Stimulated activated CD8-positive, alpha-beta memory T cell treated with anti-CD3 and anti-CD28 coated beads, Interleukin-2, amount 100 ng/mL, for 1 hour (primary cell): ENCODE measurements at regions not wholly inside any gene's neighbourhood (a gene's known extent, or its start where the extent isn't known, plus 50 kb on each side); places are given as distances from the start of the nearest gene placed in this dataset.
"Not testable (repeated sequence)": the region's sequence is repeated elsewhere in the genome, so short reads cannot be mapped to it uniquely, and the experiment has no call there.

ENCODE experiments used
- DNase-seq, 2 donors: peaks; one replicate each; pipeline ENCODE4 v3.0.0-alpha.2; 2020; ENCODE audit warnings: low read depth in 2 of 2

GRCh38 chr12:75683220-75683619 lies 171.8 kb upstream of the KRR1 start:
- no peak for DNase-seq

DNA sequence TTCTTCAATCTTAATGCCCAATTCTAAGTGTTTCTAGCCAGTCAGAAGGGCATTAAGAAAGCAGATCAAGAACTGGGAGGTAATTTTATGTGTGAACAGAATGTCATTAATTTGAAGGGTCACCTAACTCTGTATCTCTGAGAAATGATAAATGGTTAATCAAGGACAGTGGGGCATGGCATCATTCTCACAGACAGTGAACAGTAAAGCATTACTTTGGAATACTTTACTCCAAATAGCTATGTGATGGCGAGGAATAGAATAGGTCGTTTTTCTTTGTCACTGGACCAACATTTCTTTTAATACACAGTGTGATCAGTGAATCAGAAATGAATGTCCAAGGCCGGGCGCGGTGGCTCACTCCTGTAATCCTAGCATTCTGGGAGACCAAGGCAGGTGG lies 166.1 kb upstream of the KRR1 start:
- DNase-seq: no peak

- no peak for DNase-seq
These were observed 163.0 kb upstream of the KRR1 start for GRCh38 chr12:75674393-75674792.

DNA sequence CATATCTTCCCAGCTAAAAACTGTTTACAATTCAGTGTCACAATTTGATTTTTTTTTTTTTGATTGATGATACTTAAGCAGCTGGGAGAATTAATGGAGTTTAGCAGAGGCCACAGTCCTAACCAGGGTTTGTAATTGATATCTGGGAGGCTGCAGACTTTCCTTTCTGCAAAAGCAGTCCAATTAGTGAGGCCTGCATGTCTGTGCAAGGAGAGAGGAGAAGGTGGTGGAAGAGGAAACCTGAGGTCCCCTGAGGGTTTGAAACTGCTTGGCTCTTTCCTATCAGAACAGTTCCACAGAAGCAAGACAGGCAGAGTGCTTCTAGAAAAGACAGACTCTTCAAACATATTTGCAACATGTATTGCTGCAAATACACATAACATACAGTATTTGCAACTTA lies 160.8 kb upstream of the KRR1 start:
- no peak for DNase-seq

GRCh38 chr12:75670216-75670615 lies 158.8 kb upstream of the KRR1 start:
- DNase-seq: no peak

DNA sequence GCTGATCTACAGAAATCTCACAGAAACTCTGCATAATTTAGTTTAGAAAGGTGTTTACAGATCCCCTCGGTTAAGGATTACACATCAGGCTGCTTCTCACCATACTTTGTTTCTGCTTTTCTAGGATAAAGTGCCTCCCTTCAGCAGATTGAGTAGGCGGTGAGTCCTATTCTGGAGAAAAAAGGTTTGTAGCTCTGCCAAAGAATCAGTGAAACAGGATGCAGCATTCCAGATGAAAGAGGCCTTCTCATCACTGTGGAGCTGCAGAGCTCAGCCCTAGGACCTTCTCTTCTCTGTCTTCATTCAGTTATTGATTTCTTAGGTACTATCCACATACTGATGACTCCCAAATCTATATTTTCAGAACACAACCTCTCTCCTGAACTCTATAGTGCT lies 155.5 kb upstream of the KRR1 start:
- DNase-seq: no peak

- DNase-seq: no peak
These were observed 154.9 kb upstream of the KRR1 start for GRCh38 chr12:75666126-75666938.

DNA sequence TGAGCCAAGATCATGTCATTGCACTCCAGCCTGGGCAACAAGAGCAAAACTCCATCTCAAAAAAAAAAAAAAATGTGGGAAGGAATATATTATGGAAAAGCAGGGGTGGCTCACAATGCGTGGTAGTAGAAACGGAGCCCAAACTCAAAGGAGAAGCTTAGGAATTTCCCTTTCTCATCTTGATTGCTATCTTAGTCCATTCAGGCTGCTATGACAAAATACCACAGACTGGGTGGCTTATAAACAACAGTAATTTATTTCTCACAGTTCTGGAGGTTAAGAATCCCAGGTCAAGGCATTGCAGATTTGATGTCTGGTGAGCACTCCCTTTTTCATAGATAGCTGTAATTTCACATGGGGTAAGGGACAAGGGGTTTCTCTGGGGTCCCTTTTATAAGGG lies 153.8 kb upstream of the KRR1 start:
- DNase-seq: no peak

- DNase-seq: no peak
These were observed 151.2 kb upstream of the KRR1 start for GRCh38 chr12:75662511-75663159.

DNA sequence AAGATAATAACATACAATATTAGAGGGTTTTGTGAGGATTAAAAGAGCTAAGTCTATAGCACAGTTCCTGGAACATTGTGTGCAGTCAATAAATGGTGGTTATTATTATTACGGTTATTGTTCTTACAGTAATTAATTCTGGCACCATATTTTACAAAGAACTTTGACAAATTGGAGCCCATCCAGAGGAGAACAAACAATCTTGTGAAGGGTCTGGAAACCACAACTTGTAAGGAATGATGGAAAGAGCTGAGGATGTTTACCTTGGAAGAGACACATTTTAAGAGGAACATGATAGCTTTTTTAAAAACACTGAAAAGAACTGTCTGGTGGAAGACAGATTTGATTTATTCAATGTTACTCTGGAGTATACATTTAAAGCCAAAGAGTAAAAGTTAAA lies 150.5 kb upstream of the KRR1 start:
- no peak for DNase-seq

- DNase-seq: no peak
These were observed 149.5 kb upstream of the KRR1 start for GRCh38 chr12:75660805-75661404.

GRCh38 chr12:75660107-75660530 lies 148.7 kb upstream of the KRR1 start:
- DNase-seq: no peak

DNA sequence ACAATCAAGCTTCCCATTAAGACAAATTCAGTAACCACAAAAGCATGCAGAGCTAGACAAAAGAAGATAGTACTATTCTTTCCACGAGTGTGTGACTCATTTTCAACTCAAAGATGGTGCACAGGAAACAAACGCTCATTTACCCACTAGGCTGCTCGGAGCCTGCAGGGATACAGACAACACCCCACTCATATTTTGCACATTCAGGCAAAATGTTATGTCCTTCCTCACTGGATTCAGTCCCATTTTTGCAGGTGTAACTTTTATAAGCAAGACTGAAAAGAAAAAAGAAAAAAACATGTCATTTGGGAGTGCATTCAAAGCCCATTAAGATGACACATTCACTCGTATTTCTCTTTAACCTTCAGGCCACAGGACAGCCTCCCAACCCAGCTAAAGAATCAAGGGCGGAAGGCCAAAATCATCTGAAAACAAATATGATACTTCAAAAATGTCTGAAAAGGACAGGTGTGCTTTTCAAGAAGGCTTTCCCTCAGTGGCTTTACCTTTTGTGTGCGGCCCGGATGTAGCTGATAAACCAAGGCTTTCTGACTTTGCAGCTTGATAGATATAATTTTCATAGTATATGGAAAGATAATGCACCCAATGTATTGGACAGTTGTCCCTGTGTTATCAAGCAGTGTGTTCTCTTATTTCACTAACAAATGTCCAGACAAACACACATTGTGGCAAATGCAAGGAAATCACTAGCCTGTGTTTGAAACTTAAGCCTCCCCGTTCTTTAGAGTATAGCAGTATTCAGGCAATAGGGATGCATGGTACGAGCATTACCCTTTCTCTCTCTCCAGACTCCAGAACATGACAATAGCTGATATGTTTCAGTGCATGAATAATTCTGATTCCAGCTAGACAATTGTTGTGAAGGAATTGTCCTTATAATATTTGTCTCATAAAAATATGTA lies 147.8 kb upstream of the KRR1 start:
- no peak for DNase-seq

- DNase-seq: no peak
These were observed 146.9 kb upstream of the KRR1 start for GRCh38 chr12:75658286-75658685.

DNA sequence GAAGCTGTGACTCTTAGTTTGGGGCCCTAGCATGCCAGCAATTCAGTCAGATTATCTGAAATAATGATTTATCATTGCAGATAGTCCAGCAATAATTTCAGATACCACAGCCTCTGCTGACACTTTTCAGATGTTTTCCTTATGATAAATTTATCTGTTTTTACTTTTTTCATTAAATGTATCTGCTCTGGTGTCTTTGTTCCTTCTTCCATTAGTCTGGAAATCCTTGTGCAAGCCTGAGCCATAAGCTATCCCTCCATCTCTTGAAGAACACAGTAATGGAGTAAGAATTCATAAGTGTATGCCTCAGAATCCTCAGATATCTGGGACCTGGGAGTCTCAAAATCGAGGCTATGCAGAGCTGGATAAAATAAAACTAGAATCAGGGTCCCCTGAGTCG lies 146.4 kb upstream of the KRR1 start:
- no peak for DNase-seq

- DNase-seq: not testable (repeated sequence)
These were observed 145.9 kb upstream of the KRR1 start for GRCh38 chr12:75657354-75657753.

DNA sequence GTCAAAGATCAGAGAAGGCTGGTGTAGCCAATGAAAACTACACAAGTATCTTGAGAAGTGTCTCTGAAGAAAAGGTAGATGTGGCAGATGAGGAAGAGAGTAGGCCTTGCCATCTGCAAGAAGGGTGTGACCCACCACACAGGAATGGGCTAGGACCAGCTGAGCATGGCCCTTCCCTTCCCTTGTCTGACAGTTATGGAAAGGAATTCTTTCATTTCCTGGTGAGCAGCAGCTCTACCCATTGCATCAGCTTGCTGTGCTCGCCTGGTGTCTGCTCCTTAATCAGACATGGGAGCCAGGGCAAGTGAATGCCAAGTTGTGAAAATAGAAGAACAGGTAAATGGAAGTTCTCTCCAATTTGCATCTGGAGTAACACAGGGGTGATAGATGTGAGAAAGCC lies 145.2 kb upstream of the KRR1 start:
- DNase-seq: no peak

GRCh38 chr12:75656210-75656609 lies 144.8 kb upstream of the KRR1 start:
- DNase-seq: no peak

GRCh38 chr12:75655315-75655806 lies 144.0 kb upstream of the KRR1 start:
- no peak for DNase-seq

DNA sequence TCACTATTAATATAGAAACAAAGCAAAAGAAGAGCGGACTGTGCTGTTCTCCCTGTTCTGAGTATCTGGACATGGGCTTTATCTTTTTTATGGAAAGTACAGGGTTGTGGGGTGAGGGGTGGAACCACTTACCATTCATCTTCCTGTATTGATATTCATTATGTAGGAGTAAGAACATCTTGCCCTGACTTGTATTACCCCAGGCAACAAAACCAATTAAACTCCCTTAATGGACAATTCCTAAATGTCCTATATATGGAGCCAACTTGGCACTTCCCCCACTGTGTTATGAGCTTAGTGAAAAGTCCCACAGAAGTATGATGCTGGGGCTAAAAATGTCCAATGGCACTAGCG lies 139.9 kb upstream of the KRR1 start:
- DNase-seq: no peak

GRCh38 chr12:75650595-75651341 lies 139.4 kb upstream of the KRR1 start:
- DNase-seq: no peak
